Small intestine (tissue), 7 donors: ENCODE measurements at regions not wholly inside any gene's neighbourhood (a gene's known extent, or its start where the extent isn't known, plus 50 kb on each side); places are given as distances from the start of the nearest gene placed in this dataset.

Experiments used
- DNase-seq, 2 donors: peaks; one replicate each; pipeline versions ENCODE4 v3.0.0 to v3.0.0-alpha.2; 2013
- FAIRE-seq: peaks from 2 replicates; lab custom pipeline; 2012; peaks lifted over from hg19 to GRCh38; lab: Jason Lieb, UNC
- H3K27ac ChIP-seq, 3 donors: one replicate each; pipeline ENCODE4 v1.5.1; 2013; ENCODE audit warnings: low read length in 2 of 3, mild to moderate bottlenecking in 2 of 3, control low read depth in 1 of 3, inconsistent platforms in 1 of 3, low read depth in 1 of 3, moderate library complexity in 1 of 3
- H3K27me3 ChIP-seq, 3 donors: one replicate each; pipeline ENCODE4 v1.6.1; 2013; ENCODE audit warnings: low read length in 3 of 3, inconsistent platforms in 1 of 3; ENCODE audit not compliant: control insufficient read depth in 3 of 3, insufficient read depth in 3 of 3
- H3K36me3 ChIP-seq, 3 donors: one replicate each; pipeline ENCODE4 v1.6.1; 2013; ENCODE audit warnings: low read length in 3 of 3, inconsistent platforms in 1 of 3, low read depth in 1 of 3, mild to moderate bottlenecking in 1 of 3, moderate library complexity in 1 of 3; ENCODE audit not compliant: control insufficient read depth in 3 of 3, insufficient read depth in 2 of 3
- H3K4me1 ChIP-seq, 3 donors: one replicate each; pipeline ENCODE4 v1.6.1; 2013; ENCODE audit warnings: low read length in 2 of 3, inconsistent platforms in 1 of 3, low read depth in 1 of 3, mild to moderate bottlenecking in 1 of 3, moderate library complexity in 1 of 3; ENCODE audit not compliant: control insufficient read depth in 3 of 3, insufficient read depth in 2 of 3
- H3K4me3 ChIP-seq, 3 donors: one replicate each; pipeline ENCODE4 v1.5.1; 2013; ENCODE audit warnings: low read length in 3 of 3, control low read depth in 1 of 3, inconsistent platforms in 1 of 3, low read depth in 1 of 3, mild to moderate bottlenecking in 1 of 3, moderate library complexity in 1 of 3
- H3K9me3 ChIP-seq, 2 donors: one replicate each; pipeline ENCODE4 v1.6.1; 2013; ENCODE audit warnings: low read depth in 1 of 2, low read length in 1 of 2; ENCODE audit not compliant: control insufficient read depth in 2 of 2, insufficient read depth in 1 of 2
- WGBS, 3 donors: extraction: QIAGEN DNeasy Blood & Tissue Kit; methylation state at CpG; one replicate each; pipeline ENCODE4 v1.1.7; 2013; 5-methylcytosine and 5-hydroxymethylcytosine counted together
- donor health status: healthy with polysubstance abuse.
- donor health status: control.
- donor health status: control.
- donor health status: Bipolar disorder and iron deficiency.
- donor health status: healthy.

DNA sequence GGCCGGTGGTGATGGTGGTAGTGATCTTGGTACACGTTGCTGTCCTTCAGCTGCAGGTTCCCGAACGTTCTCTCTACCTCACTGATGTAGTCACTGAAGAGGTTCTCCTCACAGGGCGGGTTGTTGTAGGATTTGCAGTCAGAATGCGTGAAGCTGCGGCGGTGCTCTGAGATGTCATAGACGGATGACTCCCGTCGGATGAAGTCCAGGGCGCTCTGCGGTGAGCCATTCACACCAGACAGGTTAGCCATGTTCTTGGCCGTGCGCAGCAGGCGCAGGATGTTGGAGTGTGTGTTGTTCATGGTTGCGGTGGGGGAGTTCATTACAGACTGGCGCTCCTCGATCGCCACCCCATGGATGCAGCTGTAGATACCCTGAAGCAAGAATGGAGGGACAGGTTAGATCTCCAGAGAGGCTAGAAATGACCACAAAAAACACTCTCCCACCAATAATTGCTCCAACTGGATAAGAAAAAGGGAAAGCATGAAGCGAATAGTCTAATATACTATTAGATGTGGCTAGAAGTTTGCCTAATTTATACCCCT, 367.8 kb downstream of the EMP1 start:
- FAIRE-seq: no peak
- no peaks in the 10 kb centered on the region for H3K36me3 ChIP-seq
- no peaks in the 10 kb centered on the region for H3K9me3 ChIP-seq
- no peak overlapping the region for H3K4me3 ChIP-seq
- DNase-seq: no peak
- 92 to 97% (median 95%) methylated on average over 21 of the region's 21 CpGs for WGBS, 3 donors
- H3K4me1 ChIP-seq: peaks cover 0 to 3% (median 0%) of the 10 kb centered on the region in 3 donors
- no peak overlapping the region for H3K27ac ChIP-seq
- peaks cover 0 to 1% (median 0%) of the 10 kb centered on the region in 3 donors for H3K27me3 ChIP-seq

DNA sequence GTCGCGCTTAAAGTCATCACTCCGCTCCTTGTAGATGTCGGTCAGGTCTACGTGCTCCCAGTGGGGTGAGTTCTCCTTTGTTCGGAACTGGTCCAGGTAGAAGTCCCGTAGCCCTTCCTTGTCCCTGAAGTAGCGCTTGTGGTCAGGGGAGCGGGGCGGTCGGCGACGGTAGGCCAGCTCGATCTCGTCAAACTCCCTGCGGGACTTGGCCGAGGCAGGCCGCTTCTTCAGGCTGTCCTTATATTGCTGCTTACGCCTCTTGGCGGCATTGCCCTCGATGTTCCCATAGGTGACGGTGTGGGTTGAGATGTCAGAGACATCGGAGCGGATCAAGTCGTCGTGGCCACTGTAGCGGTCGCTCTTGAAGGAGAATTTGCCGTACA, 367.2 kb downstream of the EMP1 start:
- peaks cover 0 to 3% (median 0%) of the 10 kb centered on the region in 3 donors for H3K4me1 ChIP-seq
- H3K9me3 ChIP-seq: no peaks in the 10 kb centered on the region
- no peak for FAIRE-seq
- no peak for DNase-seq
- WGBS, 3 donors: 98 to 99% (median 98%) methylated on average over 29 of the region's 29 CpGs
- no peaks in the 10 kb centered on the region for H3K36me3 ChIP-seq
- no peak overlapping the region for H3K4me3 ChIP-seq
- H3K27me3 ChIP-seq: peaks cover 0 to 2% (median 0%) of the 10 kb centered on the region in 3 donors
- no peak overlapping the region for H3K27ac ChIP-seq

DNA sequence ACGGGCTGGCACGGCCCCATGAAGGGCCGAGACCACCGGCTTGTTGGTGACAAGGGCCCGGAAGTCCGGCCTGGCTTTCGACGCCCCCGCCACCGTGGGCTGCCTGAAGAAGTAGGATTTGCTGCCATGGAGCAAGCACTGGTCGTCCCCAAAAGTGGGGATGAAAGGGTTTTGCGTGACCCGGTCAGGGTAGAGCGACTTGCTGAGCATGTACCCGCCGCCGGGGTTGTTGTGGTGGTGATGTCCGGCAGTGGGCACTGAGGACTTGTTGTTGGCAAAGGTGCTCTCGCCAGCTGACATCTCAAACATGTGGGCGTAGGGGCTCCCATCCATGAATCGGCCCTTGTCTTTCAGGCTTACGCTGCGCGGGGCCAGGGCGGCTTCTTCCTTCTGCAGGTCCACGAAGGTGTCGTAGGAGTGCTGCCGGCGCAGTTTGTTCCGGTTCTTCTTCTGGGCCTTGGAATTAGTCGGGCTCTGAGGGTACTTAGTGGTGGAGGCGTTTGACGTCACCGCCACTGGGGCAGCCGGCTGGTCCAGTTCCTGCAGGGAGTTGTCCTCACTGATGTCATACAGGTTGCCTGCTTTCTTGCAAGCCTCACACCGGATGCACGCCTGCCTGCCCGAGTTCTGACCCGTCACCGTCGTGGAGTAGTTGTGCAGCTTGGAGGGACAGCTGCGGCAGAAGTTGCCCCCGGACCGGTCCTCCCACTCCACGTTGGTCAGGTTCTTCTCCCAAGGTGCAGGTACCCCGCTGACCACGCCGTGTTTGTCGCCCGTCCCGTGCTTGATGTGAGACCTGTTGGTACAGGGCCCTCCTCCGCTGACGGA, 366.6 kb downstream of the EMP1 start:
- DNase-seq (no peak), FAIRE-seq (no peak)
- H3K9me3 ChIP-seq: no peaks in the 10 kb centered on the region
- no peak overlapping the region for H3K4me3 ChIP-seq
- no peaks in the 10 kb centered on the region for H3K36me3 ChIP-seq
- peaks cover 0 to 2% (median 0%) of the 10 kb centered on the region in 3 donors for H3K27me3 ChIP-seq
- peaks cover 0 to 3% (median 0%) of the 10 kb centered on the region in 3 donors for H3K4me1 ChIP-seq
- 96 to 97% (median 96%) methylated on average over 53 of the region's 53 CpGs for WGBS, 3 donors
- no peak overlapping the region for H3K27ac ChIP-seq

DNA sequence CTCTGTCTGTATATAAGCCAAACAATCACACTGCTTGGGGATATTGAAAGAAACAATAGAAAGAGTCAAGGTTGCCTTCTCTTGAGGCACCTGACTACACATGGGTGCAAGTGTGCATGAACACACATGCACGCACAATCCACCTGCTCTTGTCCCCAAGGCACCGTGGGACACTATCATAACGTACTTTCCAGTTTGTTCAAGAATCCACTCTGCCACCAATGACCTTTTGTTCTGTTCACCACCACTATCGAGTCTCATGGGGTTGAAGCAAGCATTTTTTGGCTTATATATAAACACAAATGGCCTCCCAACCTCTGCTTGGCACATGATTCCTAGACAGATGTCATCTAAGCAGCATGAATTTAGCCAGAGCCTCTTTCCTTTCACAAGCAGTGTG, 365.4 kb downstream of the EMP1 start:
- H3K36me3 ChIP-seq: no peaks in the 10 kb centered on the region
- WGBS, 3 donors: 78 to 89% (median 81%) methylated on average over 4 of the region's 4 CpGs
- DNase-seq: no peak
- H3K4me1 ChIP-seq: peaks cover 0 to 3% (median 0%) of the 10 kb centered on the region in 3 donors
- H3K9me3 ChIP-seq: no peaks in the 10 kb centered on the region
- H3K27ac ChIP-seq: no peak overlapping the region
- FAIRE-seq: no peak
- peaks cover 0 to 2% (median 0%) of the 10 kb centered on the region in 3 donors for H3K27me3 ChIP-seq
- no peak overlapping the region for H3K4me3 ChIP-seq

DNA sequence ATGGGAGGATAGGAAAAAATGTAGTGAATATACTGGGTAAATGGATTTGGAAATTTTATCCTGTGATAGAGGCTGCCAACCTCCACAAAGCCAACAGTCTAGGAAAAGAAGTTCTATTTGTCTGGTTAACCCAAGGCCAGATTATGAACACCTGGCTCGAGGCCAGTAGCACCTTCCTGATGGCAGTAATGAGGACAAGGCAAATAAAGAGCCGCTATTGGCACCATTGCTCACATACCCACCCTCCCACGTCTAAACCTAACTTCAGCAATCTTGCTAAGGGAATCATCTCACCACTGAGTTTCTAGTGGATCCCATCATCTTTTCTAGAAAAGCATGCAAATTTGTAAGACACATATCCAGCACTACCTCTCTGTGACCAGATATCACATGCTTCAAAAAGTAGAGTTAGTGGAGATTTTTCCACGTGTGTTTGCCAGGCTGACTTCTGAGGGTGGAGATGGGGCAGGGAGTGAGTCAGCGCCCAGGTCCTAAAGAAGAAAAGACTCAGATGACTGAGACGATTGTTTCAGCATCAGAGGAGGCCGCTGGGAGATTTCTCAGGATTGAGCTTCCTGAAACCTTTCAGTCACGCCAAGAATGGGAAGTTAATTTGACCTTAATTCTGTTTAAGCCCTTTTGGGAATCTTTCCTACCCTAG, 362.9 kb downstream of the EMP1 start:
- DNase-seq: peak in 1 of 2 donors; percentile 30
- 16 to 52% (median 40%) methylated on average over 8 of the region's 8 CpGs for WGBS, 3 donors
- FAIRE-seq: no peak

DNA sequence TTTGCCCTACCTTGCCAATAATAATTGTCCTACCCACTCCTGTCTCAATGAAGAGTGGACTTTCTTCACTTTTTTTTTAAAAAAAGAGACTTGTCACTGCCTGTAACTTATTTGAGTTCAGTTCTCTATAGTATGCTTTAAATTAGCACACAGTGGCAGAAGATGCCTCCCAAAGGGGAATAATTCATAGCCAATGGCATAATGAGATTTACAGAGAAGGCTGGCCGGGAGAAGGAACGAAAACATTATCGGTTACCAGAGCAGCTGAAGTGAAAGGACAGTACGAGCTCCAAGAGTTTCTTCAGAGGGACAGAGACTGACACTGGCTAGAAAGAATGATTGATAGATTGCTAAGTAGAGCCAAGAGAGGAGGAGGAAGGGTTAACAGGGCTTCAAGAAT, 356.3 kb downstream of the EMP1 start:
- WGBS, 3 donors: 79 to 93% (median 92%) methylated on average over 4 of the region's 4 CpGs
- FAIRE-seq: no peak
- no peak for DNase-seq
- no peaks in the 10 kb centered on the region for H3K9me3 ChIP-seq
- H3K4me3 ChIP-seq: no peak overlapping the region
- H3K27me3 ChIP-seq: no peaks in the 10 kb centered on the region
- no peak overlapping the region for H3K27ac ChIP-seq
- H3K36me3 ChIP-seq: no peaks in the 10 kb centered on the region
- no peaks in the 10 kb centered on the region for H3K4me1 ChIP-seq

More for the DNA sequence above, 362.9 kb downstream of the EMP1 start:
- Histone ChIP-seq H3K36me3 (no peaks in the 10 kb centered on the region), H3K27me3 (peaks cover 0 to 2% (median 0%) of the 10 kb centered on the region in 3 donors), H3K27ac (no peak overlapping the region), H3K4me1 (peaks cover 0 to 3% (median 0%) of the 10 kb centered on the region in 3 donors), H3K9me3 (no peaks in the 10 kb centered on the region), H3K4me3 (no peak overlapping the region)

DNA sequence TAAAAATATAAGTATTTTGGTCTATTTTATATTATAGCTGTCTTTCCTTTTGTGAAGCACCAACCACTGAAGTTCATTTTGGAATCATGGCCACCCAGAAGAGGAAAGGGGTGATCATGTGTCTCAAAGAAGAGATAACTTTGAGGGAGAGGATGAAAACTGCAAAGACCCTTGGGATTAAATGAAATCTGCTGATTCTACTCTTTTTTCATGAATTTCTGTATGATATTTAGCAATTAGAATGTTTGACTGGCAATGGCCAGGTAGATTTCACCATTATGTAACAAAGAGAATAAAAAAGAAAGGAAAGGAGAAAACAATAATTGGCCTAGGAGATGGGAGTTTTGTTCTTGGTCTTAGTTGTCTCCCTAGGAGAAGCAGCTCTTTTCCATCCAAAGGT, 350.8 kb downstream of the EMP1 start:
- Histone ChIP-seq H3K4me1 (no peaks in the 10 kb centered on the region), H3K27me3 (no peaks in the 10 kb centered on the region), H3K4me3 (no peak overlapping the region), H3K36me3 (no peaks in the 10 kb centered on the region), H3K27ac (no peak overlapping the region), H3K9me3 (no peaks in the 10 kb centered on the region)
- FAIRE-seq (no peak), DNase-seq (no peak)

DNA sequence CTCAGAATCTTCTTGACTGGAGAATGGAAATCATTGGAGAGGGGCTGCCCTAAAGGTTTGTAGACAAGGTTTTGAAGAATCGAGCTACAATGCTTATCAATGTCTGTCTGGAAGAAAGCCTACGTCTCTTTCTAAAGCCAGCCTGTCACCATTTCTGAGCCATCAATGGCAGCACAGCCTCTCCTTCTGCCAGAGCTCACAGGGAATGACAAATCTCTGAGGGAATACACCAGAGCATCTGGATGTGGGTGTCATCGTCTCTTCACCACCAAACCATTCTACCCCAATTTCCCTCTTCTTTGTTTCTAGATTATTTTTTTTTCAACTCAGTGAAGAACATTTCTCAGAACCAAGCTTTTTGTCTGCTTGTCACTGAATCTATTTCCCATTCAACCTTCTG, 349.7 kb downstream of the EMP1 start:
- Histone ChIP-seq H3K9me3 (no peaks in the 10 kb centered on the region), H3K4me3 (no peak overlapping the region), H3K4me1 (no peaks in the 10 kb centered on the region), H3K27me3 (no peaks in the 10 kb centered on the region), H3K27ac (no peak overlapping the region), H3K36me3 (no peaks in the 10 kb centered on the region)
- no peak for FAIRE-seq
- 77 to 87% (median 86%) methylated on average over 3 of the region's 3 CpGs for WGBS, 3 donors
- no peak for DNase-seq
